GM13976 (cell line): ENCODE measurements at regions not wholly inside any gene's neighbourhood (a gene's known extent, or its start where the extent isn't known, plus 50 kb on each side); places are given as distances from the start of the nearest gene placed in this dataset.

Experiments
- DNase-seq: peaks from one replicate; pipeline ENCODE4 v3.0.0; 2012; ENCODE audit warnings: low spot score
- CTCF ChIP-seq: IDR thresholded peaks from 2 replicates; pipeline ENCODE4 v1.5.1; 2012; ENCODE audit warnings: borderline replicate concordance, mild to moderate bottlenecking; ENCODE audit not compliant: insufficient read depth; ENCODE audit errors: extremely low read depth, missing control alignments, control extremely low read depth
- in situ Hi-C: fragments of 300-500 bp; cut with MboI; formaldehyde crosslinking; loops from one replicate; pipeline ENCODE4 v1.12.0; 2022; ENCODE audit warnings: low sequenced_read_pairs, mixed read lengths, inconsistent platforms; ENCODE audit not compliant: unreplicated experiment

GRCh38 chr16:66254751-66255150 is 111.7 kb upstream of the CDH5 start:
- in situ Hi-C loops, result no loop called here
- DNase-seq, result no peak
- no peak for TF ChIP-seq CTCF

GRCh38 chr16:66254106-66254505 is 112.4 kb upstream of the CDH5 start:
- TF ChIP-seq CTCF, result no peak
- in situ Hi-C loops, result no loop called here
- DNase-seq, result no peak

GRCh38 chr16:66251476-66252160 is 114.9 kb upstream of the CDH5 start:
- no peak for TF ChIP-seq CTCF
- in situ Hi-C loops, result no loop called here
- no peak for DNase-seq

GRCh38 chr16:66250686-66251431 is 115.6 kb upstream of the CDH5 start:
- in situ Hi-C loops, result no loop called here
- no peak for TF ChIP-seq CTCF
- no peak for DNase-seq

GRCh38 chr16:66247516-66248481 is 118.7 kb upstream of the CDH5 start:
- no peak for TF ChIP-seq CTCF
- in situ Hi-C loops, result loop anchor here (25.0 kb wide), 1 partner anchor 90 kb away; no protein-coding TSS in a partner anchor
- no peak for DNase-seq

GRCh38 chr16:66245868-66246267 is 120.6 kb upstream of the CDH5 start:
- no peak for TF ChIP-seq CTCF
- in situ Hi-C loops, result loop anchor here (25.0 kb wide), 1 partner anchor 91 kb away; no protein-coding TSS in a partner anchor
- DNase-seq, result no peak
